ENCODE measurements at regions not wholly inside any gene's neighbourhood (a gene's known extent, or its start where the extent isn't known, plus 50 kb on each side); places are given as distances from the start of the nearest gene placed in this dataset.

GRCh38 chr1:242743983-242744780 is 219.7 kb upstream of the PLD5 start:
- H3K9me3 Mint-ChIP-seq, result peaks cover 10% of the 10 kb centered on the region
- H3K4me3 Mint-ChIP-seq, result no peak overlapping the region
- DNase-seq (ENCODE audit: low spot score in 2 of 2, unreplicated experiment in 2 of 2), result no peak
- H3K27me3 Mint-ChIP-seq (ENCODE audit: low read depth), result no peaks in the 10 kb centered on the region
- peaks cover 16% of the 10 kb centered on the region for H3K4me1 Mint-ChIP-seq
- no peak overlapping the region for H3K27ac Mint-ChIP-seq
- no peak for TF ChIP-seq CTCF (IDR thresholded peaks at IDR 0.05; ENCODE audit: unreplicated experiment)
- peaks cover 7% of the 10 kb centered on the region for H3K36me3 Mint-ChIP-seq

- H3K36me3 Mint-ChIP-seq, result peaks cover 7% of the 10 kb centered on the region
- DNase-seq (ENCODE audit: low spot score in 2 of 2, unreplicated experiment in 2 of 2), result no peak
- H3K27me3 Mint-ChIP-seq (ENCODE audit: low read depth), result no peaks in the 10 kb centered on the region
- peaks cover 5% of the 10 kb centered on the region for H3K4me1 Mint-ChIP-seq
- H3K27ac Mint-ChIP-seq, result peak overlapping the region; percentile 1
- peaks cover 15% of the 10 kb centered on the region for H3K9me3 Mint-ChIP-seq
- no peak overlapping the region for H3K4me3 Mint-ChIP-seq
- no peak for TF ChIP-seq CTCF (IDR thresholded peaks at IDR 0.05; ENCODE audit: unreplicated experiment)
These were observed 214.5 kb upstream of the PLD5 start for GRCh38 chr1:242738702-242739645.

GRCh38 chr1:242736611-242737010 is 212.1 kb upstream of the PLD5 start:
- H3K4me3 Mint-ChIP-seq, result no peak overlapping the region
- peaks cover 21% of the 10 kb centered on the region for H3K9me3 Mint-ChIP-seq
- H3K36me3 Mint-ChIP-seq, result peaks cover 4% of the 10 kb centered on the region
- H3K27me3 Mint-ChIP-seq (ENCODE audit: low read depth), result no peaks in the 10 kb centered on the region
- no peak overlapping the region for H3K27ac Mint-ChIP-seq
- DNase-seq (ENCODE audit: low spot score in 2 of 2, unreplicated experiment in 2 of 2), result no peak
- TF ChIP-seq CTCF (IDR thresholded peaks at IDR 0.05; ENCODE audit: unreplicated experiment), result no peak
- peaks cover 5% of the 10 kb centered on the region for H3K4me1 Mint-ChIP-seq

GRCh38 chr1:242735323-242735722 is 210.8 kb upstream of the PLD5 start:
- no peak overlapping the region for H3K4me3 Mint-ChIP-seq
- H3K4me1 Mint-ChIP-seq, result peaks cover 5% of the 10 kb centered on the region
- peaks cover 14% of the 10 kb centered on the region for H3K9me3 Mint-ChIP-seq
- no peaks in the 10 kb centered on the region for H3K27me3 Mint-ChIP-seq (ENCODE audit: low read depth)
- H3K36me3 Mint-ChIP-seq, result no peaks in the 10 kb centered on the region
- TF ChIP-seq CTCF (IDR thresholded peaks at IDR 0.05; ENCODE audit: unreplicated experiment), result no peak
- no peak overlapping the region for H3K27ac Mint-ChIP-seq
- DNase-seq (ENCODE audit: low spot score in 2 of 2, unreplicated experiment in 2 of 2), result no peak

GRCh38 chr1:242731446-242731845 is 206.9 kb upstream of the PLD5 start:
- no peak for TF ChIP-seq CTCF (IDR thresholded peaks at IDR 0.05; ENCODE audit: unreplicated experiment)

More at GRCh38 chr1:242731446-242731845, 206.9 kb upstream of the PLD5 start:
- Mint-ChIP-seq H3K27ac (no peak overlapping the region), H3K4me1 (no peaks in the 10 kb centered on the region), H3K4me3 (no peak overlapping the region), H3K27me3 (ENCODE audit: low read depth) (no peaks in the 10 kb centered on the region), H3K36me3 (no peaks in the 10 kb centered on the region), H3K9me3 (peaks cover 24% of the 10 kb centered on the region)
- no peak for DNase-seq (ENCODE audit: low spot score in 2 of 2, unreplicated experiment in 2 of 2)
